ENCODE measurements at regions not wholly inside any gene's neighbourhood (a gene's known extent, or its start where the extent isn't known, plus 50 kb on each side); places are given as distances from the start of the nearest gene placed in this dataset.
"Not testable (repeated sequence)": the region's sequence is repeated elsewhere in the genome, so short reads cannot be mapped to it uniquely, and the experiment has no call there.

DNA sequence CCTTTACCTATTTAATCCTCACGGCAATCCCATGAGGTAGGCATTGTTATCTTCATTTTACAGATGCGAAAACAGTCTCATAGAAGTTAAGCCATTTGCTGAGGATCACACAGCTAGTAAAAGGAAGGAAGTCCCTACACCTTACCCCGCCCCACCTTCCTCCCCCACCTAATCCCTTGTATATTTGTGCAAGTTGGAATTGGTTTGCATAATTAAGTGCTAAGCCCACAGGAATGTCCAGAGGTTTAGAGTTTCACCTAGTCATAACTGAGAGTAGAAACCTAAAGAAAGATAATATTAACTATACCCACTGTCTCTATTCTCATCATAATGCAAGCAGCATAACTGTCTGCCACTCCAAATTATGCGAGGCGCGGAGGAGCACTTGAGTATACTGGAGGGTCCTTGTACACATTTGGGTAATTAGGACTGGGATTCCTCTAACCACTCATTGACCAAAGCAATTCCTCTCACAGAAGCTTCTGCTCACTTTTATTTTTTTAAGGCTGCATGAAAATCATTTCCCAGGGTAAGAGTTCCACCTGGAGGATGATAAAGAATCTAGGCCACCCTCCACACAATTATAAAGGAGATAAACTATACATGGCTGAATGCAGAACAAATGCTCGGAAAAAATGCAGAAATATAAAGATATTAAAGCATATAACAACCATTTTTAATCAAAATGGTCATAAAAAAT, 199.9 kb downstream of the FAM181B start:
- H3K9me3 ChIP-seq (ENCODE audit: control insufficient read depth in 1 of 2, low read length in 2 of 2) = no peaks in the 10 kb centered on the region
- no peaks in the 10 kb centered on the region for H3K27me3 ChIP-seq (ENCODE audit: low read depth, low read length)

DNA sequence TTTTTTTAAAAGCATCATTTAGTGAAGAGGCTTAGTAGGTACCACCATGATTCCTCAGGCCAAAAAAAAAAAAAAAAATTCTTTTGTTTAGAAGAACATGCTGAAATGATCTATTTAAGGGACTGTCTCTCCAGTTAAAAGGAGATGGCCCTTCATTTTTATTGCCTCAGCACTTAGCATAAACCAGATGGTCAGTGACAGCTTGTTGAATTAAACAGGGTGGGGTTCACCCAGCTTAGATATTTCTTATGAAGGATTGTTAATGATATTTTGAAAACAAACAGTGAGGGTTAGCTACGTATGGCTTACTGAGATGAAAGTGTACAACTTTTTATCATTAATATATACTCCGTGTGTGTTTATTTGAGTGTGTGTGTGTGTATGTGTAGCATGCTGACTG, 203.7 kb downstream of the FAM181B start:
- Histone ChIP-seq H3K4me3 (ENCODE audit: low read depth in 1 of 2, low read length in 2 of 2) (no peak overlapping the region), H3K36me3 (ENCODE audit: control insufficient read depth in 1 of 2, insufficient read depth in 2 of 2, low read length in 2 of 2) (no peaks in the 10 kb centered on the region), H3K27me3 (ENCODE audit: low read depth, low read length) (no peaks in the 10 kb centered on the region), H3K27ac (ENCODE audit: low read length) (no peak overlapping the region), H3K4me1 (ENCODE audit: control insufficient read depth in 1 of 2, insufficient read depth in 2 of 2, low read length in 2 of 2) (no peaks in the 10 kb centered on the region), H3K9me3 (ENCODE audit: control insufficient read depth in 1 of 2, low read length in 2 of 2) (no peaks in the 10 kb centered on the region)

More for the DNA sequence above, 199.9 kb downstream of the FAM181B start:
- no peak overlapping the region for H3K27ac ChIP-seq (ENCODE audit: low read length)
- H3K36me3 ChIP-seq (ENCODE audit: control insufficient read depth in 1 of 2, insufficient read depth in 2 of 2, low read length in 2 of 2) = no peaks in the 10 kb centered on the region
- H3K4me3 ChIP-seq (ENCODE audit: low read depth in 1 of 2, low read length in 2 of 2) = no peak overlapping the region
- H3K4me1 ChIP-seq (ENCODE audit: control insufficient read depth in 1 of 2, insufficient read depth in 2 of 2, low read length in 2 of 2) = no peaks in the 10 kb centered on the region

DNA sequence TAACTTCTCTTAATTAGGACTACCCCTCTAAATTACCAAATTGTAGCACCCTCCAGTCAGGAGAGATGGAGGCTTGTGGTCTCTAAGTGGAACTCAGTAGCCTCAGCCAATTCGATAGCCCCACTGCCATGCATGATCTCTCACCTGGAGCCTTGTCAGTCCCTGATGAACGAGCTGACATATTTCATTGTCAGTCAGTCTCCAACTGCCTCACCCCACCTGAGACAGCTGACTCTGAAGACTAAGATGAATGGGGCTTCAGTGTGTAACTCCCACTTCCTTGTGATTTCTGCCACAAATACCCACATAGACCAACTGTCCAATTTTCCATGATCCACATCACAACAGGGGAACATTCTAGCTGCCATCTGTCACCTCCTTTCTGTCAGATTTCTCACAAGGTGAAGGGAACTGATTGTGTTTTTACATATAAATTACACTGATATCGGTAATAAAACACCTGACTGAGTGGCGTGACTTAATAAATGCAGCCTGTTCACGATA, 206.5 kb downstream of the FAM181B start:
- no peak overlapping the region for H3K27ac ChIP-seq (ENCODE audit: low read length)
- H3K9me3 ChIP-seq (ENCODE audit: control insufficient read depth in 1 of 2, low read length in 2 of 2) = no peaks in the 10 kb centered on the region
- no peaks in the 10 kb centered on the region for H3K36me3 ChIP-seq (ENCODE audit: control insufficient read depth in 1 of 2, insufficient read depth in 2 of 2, low read length in 2 of 2)
- peaks cover 0 to 4% of the 10 kb centered on the region in 2 donors for H3K4me1 ChIP-seq (ENCODE audit: control insufficient read depth in 1 of 2, insufficient read depth in 2 of 2, low read length in 2 of 2)
- H3K27me3 ChIP-seq (ENCODE audit: low read depth, low read length) = no peaks in the 10 kb centered on the region
- H3K4me3 ChIP-seq (ENCODE audit: low read depth in 1 of 2, low read length in 2 of 2) = no peak overlapping the region

DNA sequence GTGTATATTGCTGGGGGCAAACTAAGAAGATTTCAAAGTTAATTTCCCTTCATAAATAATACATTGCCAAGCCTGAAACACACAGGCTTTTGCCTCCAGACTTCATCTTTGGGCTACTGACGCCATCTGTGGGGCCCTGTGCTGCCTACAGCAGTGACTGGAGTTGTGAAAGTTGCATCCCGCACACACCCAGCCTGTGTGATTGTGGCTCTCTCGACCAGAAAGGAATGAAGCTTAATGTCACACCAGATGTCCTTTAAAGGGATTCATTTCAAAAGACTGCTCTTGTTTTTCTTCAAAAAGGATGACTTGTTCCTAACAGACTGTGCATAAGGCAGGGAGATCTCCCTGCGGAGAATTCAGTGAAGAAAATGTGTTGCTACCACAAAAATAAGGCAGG, 210.5 kb downstream of the FAM181B start:
- Histone ChIP-seq H3K4me1 (ENCODE audit: control insufficient read depth in 1 of 2, insufficient read depth in 2 of 2, low read length in 2 of 2) (peaks cover 0 to 10% of the 10 kb centered on the region in 2 donors), H3K27me3 (ENCODE audit: low read depth, low read length) (no peaks in the 10 kb centered on the region)

DNA sequence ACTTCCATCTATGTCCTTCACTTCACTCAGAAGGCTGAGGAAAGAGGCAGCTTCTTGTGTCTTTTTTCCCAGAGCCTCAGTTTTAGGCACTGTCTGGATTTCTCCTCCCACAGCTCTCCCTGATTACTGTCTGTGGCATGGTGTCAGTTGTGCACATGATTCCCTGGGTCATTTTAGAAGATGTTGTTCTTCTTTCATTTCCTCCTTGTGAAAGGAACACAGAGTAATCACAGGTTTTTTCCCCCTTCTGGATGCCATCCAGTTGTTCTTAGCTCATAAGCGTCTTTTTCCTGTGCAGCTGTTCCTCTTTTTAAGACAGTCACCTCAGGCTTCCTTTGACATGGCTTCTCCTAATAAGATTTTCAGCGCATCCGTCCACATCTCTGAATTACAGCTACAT, 212.2 kb downstream of the FAM181B start:
- H3K4me1 ChIP-seq (ENCODE audit: control insufficient read depth in 1 of 2, insufficient read depth in 2 of 2, low read length in 2 of 2) = peaks cover 0 to 10% of the 10 kb centered on the region in 2 donors
- no peak overlapping the region for H3K27ac ChIP-seq (ENCODE audit: low read length)

More for the DNA sequence above, 210.5 kb downstream of the FAM181B start:
- Histone ChIP-seq H3K27ac (ENCODE audit: low read length) (no peak overlapping the region), H3K9me3 (ENCODE audit: control insufficient read depth in 1 of 2, low read length in 2 of 2) (no peaks in the 10 kb centered on the region), H3K4me3 (ENCODE audit: low read depth in 1 of 2, low read length in 2 of 2) (no peak overlapping the region), H3K36me3 (ENCODE audit: control insufficient read depth in 1 of 2, insufficient read depth in 2 of 2, low read length in 2 of 2) (no peaks in the 10 kb centered on the region)

DNA sequence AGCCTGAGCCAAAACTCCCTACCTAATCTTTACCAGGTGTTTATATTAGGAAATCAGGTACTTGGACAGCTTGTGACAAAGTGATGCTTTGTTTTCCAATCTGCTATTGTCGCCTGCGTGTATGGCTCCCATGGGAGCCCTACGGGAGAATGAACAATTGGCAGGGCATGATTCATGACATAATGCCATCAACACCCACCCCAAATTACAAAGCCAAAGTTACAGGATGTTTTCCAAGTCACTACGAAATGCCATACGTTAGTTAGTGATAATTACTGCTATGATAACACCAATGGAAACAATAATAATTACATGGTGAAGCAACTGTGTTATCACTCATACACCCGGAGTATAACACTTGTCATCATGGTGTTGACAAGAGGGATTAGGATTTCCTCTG, 226.4 kb downstream of the FAM181B start:
- H3K27me3 ChIP-seq (ENCODE audit: low read depth, low read length) = no peaks in the 10 kb centered on the region
- H3K4me3 ChIP-seq (ENCODE audit: low read depth in 1 of 2, low read length in 2 of 2) = no peak overlapping the region
- no peaks in the 10 kb centered on the region for H3K9me3 ChIP-seq (ENCODE audit: control insufficient read depth in 1 of 2, low read length in 2 of 2)
- H3K27ac ChIP-seq (ENCODE audit: low read length) = no peak overlapping the region
- no peaks in the 10 kb centered on the region for H3K36me3 ChIP-seq (ENCODE audit: control insufficient read depth in 1 of 2, insufficient read depth in 2 of 2, low read length in 2 of 2)
- H3K4me1 ChIP-seq (ENCODE audit: control insufficient read depth in 1 of 2, insufficient read depth in 2 of 2, low read length in 2 of 2) = no peaks in the 10 kb centered on the region

More for the DNA sequence above, 212.2 kb downstream of the FAM181B start:
- Histone ChIP-seq H3K9me3 (ENCODE audit: control insufficient read depth in 1 of 2, low read length in 2 of 2) (no peaks in the 10 kb centered on the region), H3K36me3 (ENCODE audit: control insufficient read depth in 1 of 2, insufficient read depth in 2 of 2, low read length in 2 of 2) (no peaks in the 10 kb centered on the region), H3K4me3 (ENCODE audit: low read depth in 1 of 2, low read length in 2 of 2) (no peak overlapping the region), H3K27me3 (ENCODE audit: low read depth, low read length) (no peaks in the 10 kb centered on the region)

DNA sequence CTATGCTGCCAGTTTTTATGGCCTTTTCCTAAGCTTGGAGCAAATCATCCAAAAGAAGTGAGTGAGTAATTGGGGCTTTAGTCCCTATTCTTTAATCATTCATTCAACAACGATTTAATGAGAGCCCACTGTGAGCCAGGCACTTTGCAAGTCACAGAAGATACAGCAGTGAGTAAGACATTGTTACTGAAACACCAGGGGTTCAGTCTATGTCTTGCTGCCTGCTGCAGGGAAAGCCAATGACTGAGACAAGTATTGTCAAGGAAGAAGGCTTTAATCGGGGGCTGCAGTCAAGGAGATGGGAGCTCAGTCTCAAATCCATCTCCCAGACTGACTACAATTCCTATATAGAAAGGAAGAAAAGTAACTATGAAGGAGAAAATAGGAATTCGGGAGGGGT, 228.3 kb downstream of the FAM181B start:
- Histone ChIP-seq H3K4me3 (ENCODE audit: low read depth in 1 of 2, low read length in 2 of 2) (no peak overlapping the region), H3K9me3 (ENCODE audit: control insufficient read depth in 1 of 2, low read length in 2 of 2) (no peaks in the 10 kb centered on the region), H3K27ac (ENCODE audit: low read length) (no peak overlapping the region)

DNA sequence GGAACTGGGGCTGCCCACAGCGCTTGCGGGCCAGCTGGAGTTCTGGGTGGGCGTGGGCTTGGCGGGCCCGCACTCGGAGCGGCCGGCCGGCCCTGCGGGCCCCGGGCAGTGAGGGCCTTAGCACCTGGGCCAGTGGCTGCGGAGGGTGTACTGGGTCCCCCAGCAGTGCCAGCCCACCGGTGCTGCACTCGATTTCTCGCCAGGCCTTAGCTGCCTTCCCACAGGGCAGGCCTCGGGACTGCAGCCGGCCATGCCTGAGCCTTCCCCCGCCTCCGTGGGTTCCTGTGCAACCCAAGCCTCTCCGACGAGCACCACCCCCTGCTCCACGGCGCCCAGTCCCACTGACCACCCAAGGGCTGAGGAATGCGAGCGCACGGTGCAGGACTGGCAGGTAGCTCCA, 232.5 kb downstream of the FAM181B start:
- H3K4me1 ChIP-seq (ENCODE audit: control insufficient read depth in 1 of 2, insufficient read depth in 2 of 2, low read length in 2 of 2); H3K4me3 ChIP-seq (ENCODE audit: low read depth in 1 of 2, low read length in 2 of 2); H3K9me3 ChIP-seq (ENCODE audit: control insufficient read depth in 1 of 2, low read length in 2 of 2); H3K27ac ChIP-seq (ENCODE audit: low read length); H3K36me3 ChIP-seq (ENCODE audit: control insufficient read depth in 1 of 2, insufficient read depth in 2 of 2, low read length in 2 of 2); H3K27me3 ChIP-seq (ENCODE audit: low read depth, low read length): not testable (repeated sequence)

More for the DNA sequence above, 228.3 kb downstream of the FAM181B start:
- H3K27me3 ChIP-seq (ENCODE audit: low read depth, low read length) = no peaks in the 10 kb centered on the region
- no peaks in the 10 kb centered on the region for H3K36me3 ChIP-seq (ENCODE audit: control insufficient read depth in 1 of 2, insufficient read depth in 2 of 2, low read length in 2 of 2)
- no peaks in the 10 kb centered on the region for H3K4me1 ChIP-seq (ENCODE audit: control insufficient read depth in 1 of 2, insufficient read depth in 2 of 2, low read length in 2 of 2)

DNA sequence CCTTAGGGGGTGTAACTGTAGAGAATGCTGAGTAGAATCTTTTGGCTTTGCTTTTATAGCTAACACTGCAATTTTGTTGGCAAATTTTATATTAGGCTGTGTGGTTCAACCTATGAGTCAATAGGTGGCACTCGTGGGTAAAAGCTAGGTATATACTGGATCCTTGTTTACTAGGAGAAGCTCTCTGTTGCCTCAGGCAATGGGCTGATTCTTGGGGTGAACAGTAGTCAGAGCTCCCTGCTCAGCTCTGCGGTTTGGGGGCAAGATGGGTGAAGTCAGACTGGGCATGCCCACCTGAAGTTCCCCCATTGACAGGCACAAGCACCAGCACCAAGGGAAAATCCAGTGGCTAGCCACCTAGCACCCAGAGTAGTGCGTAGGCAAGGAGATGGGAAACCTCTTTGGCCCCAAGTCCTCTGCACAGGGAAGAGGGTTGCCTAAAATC, 238.7 kb downstream of the FAM181B start:
- Histone ChIP-seq H3K9me3 (ENCODE audit: control insufficient read depth in 1 of 2, low read length in 2 of 2) (peaks cover 0 to 2% of the 10 kb centered on the region in 2 donors), H3K4me3 (ENCODE audit: low read depth in 1 of 2, low read length in 2 of 2) (no peak overlapping the region), H3K36me3 (ENCODE audit: control insufficient read depth in 1 of 2, insufficient read depth in 2 of 2, low read length in 2 of 2) (no peaks in the 10 kb centered on the region), H3K27ac (ENCODE audit: low read length) (no peak overlapping the region), H3K4me1 (ENCODE audit: control insufficient read depth in 1 of 2, insufficient read depth in 2 of 2, low read length in 2 of 2) (no peaks in the 10 kb centered on the region), H3K27me3 (ENCODE audit: low read depth, low read length) (no peaks in the 10 kb centered on the region)

DNA sequence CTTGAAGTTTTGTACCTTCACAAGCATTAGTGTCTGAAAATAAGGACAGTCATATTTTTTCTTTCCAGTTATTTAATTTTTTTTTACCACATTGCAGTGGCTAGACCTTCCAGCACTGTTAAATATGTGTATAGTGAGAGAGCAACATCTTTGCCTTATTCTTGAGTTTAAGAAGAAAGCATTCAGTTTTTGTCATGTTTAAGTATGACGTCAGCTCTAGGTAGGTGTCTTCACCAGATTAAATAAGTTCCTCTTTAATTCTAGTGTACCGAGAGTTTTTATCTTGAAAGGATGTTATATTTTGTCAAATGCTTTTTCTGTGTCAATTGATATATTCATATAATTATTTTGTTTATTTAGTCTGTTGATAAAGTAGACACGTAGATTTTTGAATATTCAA, 258.8 kb downstream of the FAM181B start:
- Histone ChIP-seq H3K9me3 (ENCODE audit: control insufficient read depth in 1 of 2, low read length in 2 of 2) (peaks cover 0 to 2% of the 10 kb centered on the region in 2 donors), H3K27ac (ENCODE audit: low read length) (no peak overlapping the region), H3K4me3 (ENCODE audit: low read depth in 1 of 2, low read length in 2 of 2) (no peak overlapping the region), H3K4me1 (ENCODE audit: control insufficient read depth in 1 of 2, insufficient read depth in 2 of 2, low read length in 2 of 2) (no peaks in the 10 kb centered on the region), H3K27me3 (ENCODE audit: low read depth, low read length) (no peaks in the 10 kb centered on the region), H3K36me3 (ENCODE audit: control insufficient read depth in 1 of 2, insufficient read depth in 2 of 2, low read length in 2 of 2) (no peaks in the 10 kb centered on the region)

- Histone ChIP-seq H3K27me3 (ENCODE audit: low read depth, low read length) (no peaks in the 10 kb centered on the region), H3K9me3 (ENCODE audit: control insufficient read depth in 1 of 2, low read length in 2 of 2) (no peaks in the 10 kb centered on the region), H3K4me1 (ENCODE audit: control insufficient read depth in 1 of 2, insufficient read depth in 2 of 2, low read length in 2 of 2) (no peaks in the 10 kb centered on the region), H3K36me3 (ENCODE audit: control insufficient read depth in 1 of 2, insufficient read depth in 2 of 2, low read length in 2 of 2) (no peaks in the 10 kb centered on the region), H3K27ac (ENCODE audit: low read length) (no peak overlapping the region), H3K4me3 (ENCODE audit: low read depth in 1 of 2, low read length in 2 of 2) (no peak overlapping the region)
Measured at GRCh38 chr11:82465481-82465880, 268.2 kb downstream of the FAM181B start.

Measured in muscle layer of duodenum (tissue), 2 donors.